GM12874 (cell line): ENCODE measurements at regions not wholly inside any gene's neighbourhood (a gene's known extent, or its start where the extent isn't known, plus 50 kb on each side); places are given as distances from the start of the nearest gene placed in this dataset.

Source experiments
- CTCF ChIP-seq: IDR thresholded peaks from 2 replicates; pipeline ENCODE4 v1.5.1; 2011; ENCODE audit warnings: low read depth, mild to moderate bottlenecking, control low read depth, low read length, moderate library complexity; ENCODE audit not compliant: insufficient read depth

GRCh38 chr17:70813355-70813930 is 644.1 kb downstream of the KCNJ2 start:
- no peak for TF ChIP-seq CTCF

- TF ChIP-seq CTCF = no peak
Measured at GRCh38 chr17:70819183-70819582, 649.9 kb downstream of the KCNJ2 start.

GRCh38 chr17:70820276-70820675 is 650.9 kb downstream of the KCNJ2 start:
- TF ChIP-seq CTCF = no peak

GRCh38 chr17:70825321-70826125 is 656.2 kb downstream of the KCNJ2 start:
- TF ChIP-seq CTCF = no peak

GRCh38 chr17:70829876-70830275 is 660.5 kb downstream of the KCNJ2 start:
- no peak for TF ChIP-seq CTCF

GRCh38 chr17:70834039-70834438 is 664.7 kb downstream of the KCNJ2 start:
- no peak for TF ChIP-seq CTCF

GRCh38 chr17:70848785-70849184 is 679.5 kb downstream of the KCNJ2 start:
- no peak for TF ChIP-seq CTCF
